Neural cell (in vitro differentiated cells): ENCODE measurements at regions not wholly inside any gene's neighbourhood (a gene's known extent, or its start where the extent isn't known, plus 50 kb on each side); places are given as distances from the start of the nearest gene placed in this dataset.
"Not testable (repeated sequence)": the region's sequence is repeated elsewhere in the genome, so short reads cannot be mapped to it uniquely, and the experiment has no call there.

Experiments used
- H2AFZ ChIP-seq: fragments of 200-600, 300-800 bp; sonication (generic), shearing (Covaris generic); 2 replicates; pipeline ENCODE4 v1.6.0; 2014; ENCODE audit warnings: low read depth, mild to moderate bottlenecking, antibody characterized with exemption, low read length, moderate library complexity
- H3F3A ChIP-seq: fragments of 200-600 bp; shearing (Covaris generic); 2 replicates; pipeline ENCODE4 v1.6.1; 2016; ENCODE audit warnings: mild to moderate bottlenecking, moderate library complexity, mixed read lengths, antibody characterized with exemption, low read length; ENCODE audit not compliant: insufficient read depth, poor library complexity, severe bottlenecking
- H3K27ac ChIP-seq: fragments of 200-600, 300-800 bp; sonication (generic), shearing (Covaris generic); 2 replicates; pipeline ENCODE4 v1.5.1; 2014; ENCODE audit warnings: mild to moderate bottlenecking, low read length, moderate library complexity
- H3K27me3 ChIP-seq: fragments of 300-800, 200-600 bp; sonication (generic), shearing (Covaris generic); 2 replicates; pipeline ENCODE4 v1.6.0; 2014; ENCODE audit warnings: mild to moderate bottlenecking, low read depth, low read length, moderate library complexity; ENCODE audit not compliant: insufficient read depth
- H3K36me3 ChIP-seq: fragments of 300-800, 200-600 bp; sonication (generic), shearing (Covaris generic); 2 replicates; pipeline ENCODE4 v1.5.1; 2014; ENCODE audit warnings: mild to moderate bottlenecking, antibody characterized with exemption, low read length, moderate library complexity; ENCODE audit not compliant: insufficient read depth
- H3K4me2 ChIP-seq: fragments of 300-800, 200-600 bp; sonication (generic), shearing (Covaris generic); 2 replicates; pipeline ENCODE4 v1.6.0; 2014; ENCODE audit warnings: mild to moderate bottlenecking, low read length
- H3K4me3 ChIP-seq: fragments of 300-800, 200-600 bp; sonication (generic), shearing (Covaris generic); 2 replicates; pipeline ENCODE4 v1.5.1; 2014; ENCODE audit warnings: mild to moderate bottlenecking, low read length, moderate library complexity
- H3K79me2 ChIP-seq: fragments of 200-600 bp; shearing (Covaris generic); replicated peaks from 2 replicates; pipeline ENCODE4 v1.6.0; 2014; ENCODE audit warnings: mild to moderate bottlenecking, low read length, moderate library complexity; ENCODE audit not compliant: insufficient read depth
- H3K9ac ChIP-seq: fragments of 300-800, 200-600 bp; sonication (generic), shearing (Covaris generic); 2 replicates; pipeline ENCODE4 v1.6.1; 2016; ENCODE audit warnings: mild to moderate bottlenecking, low read length, mixed read lengths
- H3K9me2 ChIP-seq: fragments of 200-600 bp; shearing (Covaris generic); 2 replicates; pipeline ENCODE4 v1.6.1; 2016; ENCODE audit warnings: mild to moderate bottlenecking, low read length, mixed read lengths; ENCODE audit not compliant: insufficient read depth
- H3K9me3 ChIP-seq: fragments of 200-600, 300-800 bp; sonication (generic), shearing (Covaris generic); 2 replicates; pipeline ENCODE4 v1.6.1; 2016; ENCODE audit warnings: mild to moderate bottlenecking, mixed run types, low read length, moderate library complexity, mixed read lengths
- H4K20me1 ChIP-seq: fragments of 200-600 bp; shearing (Covaris generic); 2 replicates; pipeline ENCODE4 v1.6.1; 2016; ENCODE audit warnings: mild to moderate bottlenecking, mixed run types; ENCODE audit not compliant: insufficient read depth
- EZH2 ChIP-seq: fragments of 200-600, 300-800 bp; shearing (Covaris generic), sonication (generic); IDR thresholded peaks from 2 replicates; pipeline ENCODE4 v1.6.1; 2014; ENCODE audit warnings: antibody characterized with exemption, low read length, borderline replicate concordance, mild to moderate bottlenecking; ENCODE audit not compliant: insufficient read depth, poor library complexity, severe bottlenecking
- MXI1 ChIP-seq: fragments of 450-650 bp; conservative IDR thresholded peaks from 2 replicates; pipeline ENCODE4 v1.6.1; 2014; ENCODE audit warnings: antibody characterized with exemption, mild to moderate bottlenecking; ENCODE audit not compliant: poor library complexity, severe bottlenecking
- POLR2AphosphoS5 ChIP-seq: IDR thresholded peaks from 2 replicates; pipeline ENCODE4 v1.6.1; 2012
- REST ChIP-seq: IDR thresholded peaks from 2 replicates; pipeline ENCODE4 v1.6.1; 2012; ENCODE audit warnings: borderline replicate concordance
- SMC3 ChIP-seq: fragments of 450-650 bp; conservative IDR thresholded peaks from 2 replicates; pipeline ENCODE4 v1.6.1; 2014; ENCODE audit warnings: antibody characterized with exemption, mild to moderate bottlenecking, moderate library complexity; ENCODE audit not compliant: poor library complexity
- TAF1 ChIP-seq: IDR thresholded peaks from 2 replicates; pipeline ENCODE4 v1.6.1; 2012; ENCODE audit warnings: low read depth
- small RNA-seq, 3 experiments: library from RNA; depleted of rRNA; stranded (forward); fragments of <200 nt; gene quantifications; one replicate each; pipeline ENCODE3, GENCODE V24; 2012

GRCh38 chr5:107724642-107725041 is 53.9 kb upstream of the EFNA5 start:
- Histone ChIP-seq H3K27me3 (no peaks in the 10 kb centered on the region), H3K27ac (no peak overlapping the region), H3K9me3 (no peaks in the 10 kb centered on the region), H2AFZ (no peak overlapping the region), H3K36me3 (no peaks in the 10 kb centered on the region), H3F3A (no peaks in the 10 kb centered on the region), H3K79me2 (no peaks in the 10 kb centered on the region), H3K4me3 (no peak overlapping the region), H3K4me2 (no peak overlapping the region), H4K20me1 (no peaks in the 10 kb centered on the region), H3K9me2 (no peaks in the 10 kb centered on the region), H3K9ac (no peak overlapping the region)
- TF ChIP-seq MXI1 = no peak
- TF ChIP-seq REST = no peak
- TF ChIP-seq POLR2AphosphoS5 = no peak
- no peak for TF ChIP-seq EZH2
- TF ChIP-seq TAF1 = no peak
- no peak for TF ChIP-seq SMC3

- not testable (repeated sequence) for H3K27me3 ChIP-seq, H2AFZ ChIP-seq, H3K4me3 ChIP-seq, H3K36me3 ChIP-seq, H3K79me2 ChIP-seq, H3K9ac ChIP-seq, H4K20me1 ChIP-seq, H3K27ac ChIP-seq, H3K9me2 ChIP-seq, H3F3A ChIP-seq, H3K4me2 ChIP-seq, H3K9me3 ChIP-seq
Observed at GRCh38 chr5:107721241-107721640, 50.5 kb upstream of the EFNA5 start.

Small RNAs in the stretch of these regions (small RNA-seq; reads per million reads assigned to genes)
- 0 reads per million in 3 experiments for gene RN7SL782P
